ENCODE measurements at regions not wholly inside any gene's neighbourhood (a gene's known extent, or its start where the extent isn't known, plus 50 kb on each side); places are given as distances from the start of the nearest gene placed in this dataset.

- no peak for TF ChIP-seq CTCF (conservative IDR thresholded peaks at IDR 0.05; ENCODE audit: low read length)
- TF ChIP-seq EZH2phosphoT487 (IDR thresholded peaks at IDR 0.05; ENCODE audit: borderline replicate concordance) = no peak
Measured at GRCh38 chr21:35649186-35649585, 411.1 kb downstream of the SETD4 start.
